PC-3 (cell line): ENCODE measurements at regions not wholly inside any gene's neighbourhood (a gene's known extent, or its start where the extent isn't known, plus 50 kb on each side); places are given as distances from the start of the nearest gene placed in this dataset.

Source experiments
- CTCF ChIP-seq: fragments of 300-600 bp; sonication (generic); conservative IDR thresholded peaks from 2 replicates; pipeline ENCODE4 v1.5.1; 2017; ENCODE audit warnings: antibody characterized with exemption, low read depth, mild to moderate bottlenecking, low read length
- EZH2 ChIP-seq: fragments of 300-600 bp; sonication (generic); IDR thresholded peaks from one replicate; pipeline ENCODE4 v1.6.1; 2017; ENCODE audit warnings: antibody characterized with exemption, mild to moderate bottlenecking, low read length; ENCODE audit not compliant: unreplicated experiment
- EZH2phosphoT487 ChIP-seq: fragments of 300-600 bp; sonication (generic); IDR thresholded peaks from 2 replicates; pipeline ENCODE4 v1.6.1; 2018; ENCODE audit warnings: mild to moderate bottlenecking, antibody characterized with exemption, low read length, borderline replicate concordance

GRCh38 chr13:52911340-52911739 is 62.9 kb upstream of the PCDH8 start:
- no peak for TF ChIP-seq CTCF
- TF ChIP-seq EZH2, result no peak
- no peak for TF ChIP-seq EZH2phosphoT487
